ENCODE measurements at regions not wholly inside any gene's neighbourhood (a gene's known extent, or its start where the extent isn't known, plus 50 kb on each side); places are given as distances from the start of the nearest gene placed in this dataset.

DNA sequence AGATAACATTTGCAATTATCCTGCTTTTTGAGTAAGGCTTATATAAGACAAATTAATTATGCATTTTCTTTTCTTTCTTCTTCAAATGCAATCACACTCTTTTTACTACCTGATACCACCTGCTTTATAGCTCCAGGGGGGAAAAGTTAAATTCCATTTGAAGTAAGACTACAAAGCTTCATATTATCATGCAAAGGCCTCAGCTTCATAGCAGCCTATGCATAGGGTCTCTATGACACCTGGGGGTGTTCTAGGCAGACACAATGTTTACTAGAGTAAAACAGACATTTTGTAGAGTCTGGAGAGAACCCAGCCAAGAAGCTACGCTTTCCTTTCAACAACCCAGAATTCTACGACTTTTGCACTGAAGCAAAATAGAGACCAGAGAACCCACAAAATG lies 148.0 kb downstream of the MCHR2 start:
- DNase-seq (ENCODE audit: low spot score) = no peak
- intact Hi-C loops (cut with DNase I) = no loop called here

DNA sequence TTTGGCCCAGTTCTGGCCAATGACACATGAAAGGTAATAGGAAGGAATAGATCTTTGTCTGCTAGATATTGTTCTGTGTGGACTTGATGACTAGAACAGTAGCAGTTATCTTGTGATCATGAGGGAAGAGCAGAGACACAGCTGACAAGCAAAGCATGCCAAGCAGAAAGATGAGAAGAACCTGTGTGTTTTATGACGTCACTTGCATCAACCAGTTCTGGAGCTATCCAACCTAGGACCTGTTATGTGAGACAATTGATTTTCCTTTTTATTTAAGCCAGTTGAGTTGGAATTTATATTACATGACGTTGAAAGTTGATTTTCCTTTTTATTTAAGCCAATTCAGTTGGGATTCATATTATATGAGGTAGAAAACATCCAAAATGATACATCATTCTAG lies 143.2 kb downstream of the MCHR2 start:
- intact Hi-C loops (cut with DNase I) = no loop called here
- no peak for DNase-seq (ENCODE audit: low spot score)

DNA sequence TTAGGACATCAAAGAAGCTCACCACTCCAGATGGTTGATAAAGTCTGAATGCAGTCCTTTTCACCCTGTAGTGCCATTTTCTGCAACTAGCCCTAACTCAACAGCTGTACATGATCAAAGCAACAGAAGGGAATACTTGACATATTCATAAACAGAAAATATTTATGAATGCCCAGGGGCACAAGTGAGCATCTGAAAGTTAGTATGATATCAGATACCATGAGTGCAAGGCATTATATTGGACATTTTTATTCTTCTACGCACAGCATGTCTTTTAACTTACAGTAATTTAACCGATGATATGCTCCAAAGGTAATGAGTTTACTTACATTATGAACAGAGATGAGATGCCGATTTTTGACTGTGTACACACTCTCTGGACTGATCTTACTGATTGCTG lies 142.0 kb downstream of the MCHR2 start:
- intact Hi-C loops (cut with DNase I) = no loop called here

DNA sequence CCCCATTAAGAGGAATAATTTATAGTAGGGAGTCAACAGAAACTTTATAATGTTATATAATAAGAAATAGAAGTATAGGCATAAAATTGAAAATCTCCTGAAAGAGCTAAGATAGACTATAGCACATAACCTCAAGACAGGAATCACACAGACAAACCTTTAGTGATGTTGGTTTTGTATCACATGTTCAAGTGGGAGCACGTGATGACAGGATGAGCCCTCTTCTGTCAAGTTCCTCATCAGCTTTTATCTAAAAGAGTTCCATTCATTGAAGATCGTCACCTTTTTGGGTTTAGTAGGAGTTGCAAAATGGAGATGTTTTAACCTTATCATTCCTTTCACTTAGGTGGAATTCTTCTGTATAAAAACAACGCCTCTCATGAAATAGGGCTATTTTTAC lies 127.0 kb downstream of the MCHR2 start:
- intact Hi-C loops (cut with DNase I) = no loop called here

More for the DNA sequence above, 142.0 kb downstream of the MCHR2 start:
- DNase-seq (ENCODE audit: low spot score) = no peak

DNA sequence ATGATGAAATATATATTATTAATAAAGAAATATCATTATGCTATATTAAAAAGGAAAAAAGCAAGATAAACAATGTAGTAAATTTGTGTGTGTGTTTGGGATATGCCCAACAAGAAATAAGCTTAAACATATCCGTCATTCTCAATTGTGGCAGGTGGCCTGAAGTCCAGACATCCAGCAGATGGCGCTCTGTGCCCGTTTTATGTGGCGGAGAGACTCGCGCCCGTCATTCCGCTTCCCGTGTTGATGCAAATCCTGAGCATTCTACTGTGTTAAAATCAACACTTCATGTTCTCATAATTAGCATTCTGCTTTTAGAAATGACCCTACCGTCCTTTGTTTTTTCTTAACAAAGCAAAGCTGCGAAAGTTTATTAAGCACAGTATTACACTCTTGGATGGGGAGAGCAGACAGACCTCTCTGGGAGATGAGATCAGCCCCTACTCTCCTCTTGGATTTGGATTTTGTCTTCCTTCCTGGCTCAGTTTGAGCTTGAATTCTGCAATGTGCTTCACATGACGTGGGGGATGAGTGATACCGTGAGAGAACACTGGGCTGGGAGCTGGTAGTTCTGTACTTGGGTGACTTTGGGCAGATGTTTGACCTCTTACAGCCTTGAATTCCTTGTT lies 125.8 kb downstream of the MCHR2 start:
- peak; percentile 90 for DNase-seq (ENCODE audit: low spot score)
- intact Hi-C loops (cut with DNase I) = no loop called here

More for the DNA sequence above, 127.0 kb downstream of the MCHR2 start:
- DNase-seq (ENCODE audit: low spot score) = no peak

All from posterior vena cava (tissue), 2 donors.